CD4-positive, alpha-beta T cell treated with Interleukin-12 subunit alpha and Interleukin-12 subunit beta, for 1 hour (primary cell): ENCODE measurements at regions not wholly inside any gene's neighbourhood (a gene's known extent, or its start where the extent isn't known, plus 50 kb on each side); places are given as distances from the start of the nearest gene placed in this dataset.

ENCODE experiments used
- DNase-seq: peaks from one replicate; pipeline ENCODE4 v3.0.0-alpha.2; 2020

GRCh38 chr3:117091676-117092075 is 382.1 kb downstream of the TUSC7 start:
- DNase-seq = no peak

- no peak for DNase-seq
These were observed 387.0 kb downstream of the TUSC7 start for GRCh38 chr3:117096549-117096948.

- DNase-seq = no peak
These were observed 387.8 kb downstream of the TUSC7 start for GRCh38 chr3:117097351-117097750.

DNA sequence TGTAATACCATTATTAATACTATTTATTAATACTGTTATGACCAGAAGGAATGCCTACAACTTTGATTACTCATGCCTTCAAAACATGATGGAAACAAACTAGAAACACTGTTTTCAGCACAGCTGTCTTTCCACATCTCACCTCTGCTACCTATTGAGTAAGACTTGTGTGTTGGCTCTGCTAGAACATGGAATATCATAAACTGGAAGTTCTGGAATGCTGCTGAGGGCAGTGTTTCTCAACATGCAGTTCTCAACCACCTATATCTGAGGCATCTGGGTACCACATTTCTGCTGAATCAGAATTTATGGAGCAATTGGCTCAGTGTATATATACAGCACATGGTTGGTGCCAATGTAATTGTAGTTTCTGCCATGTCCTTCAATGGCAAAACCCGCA is 392.1 kb downstream of the TUSC7 start:
- no peak for DNase-seq

- no peak for DNase-seq
These were observed 392.8 kb downstream of the TUSC7 start for GRCh38 chr3:117102426-117102825.

GRCh38 chr3:117103675-117104074 is 394.1 kb downstream of the TUSC7 start:
- DNase-seq = no peak

GRCh38 chr3:117104381-117104780 is 394.8 kb downstream of the TUSC7 start:
- no peak for DNase-seq

DNA sequence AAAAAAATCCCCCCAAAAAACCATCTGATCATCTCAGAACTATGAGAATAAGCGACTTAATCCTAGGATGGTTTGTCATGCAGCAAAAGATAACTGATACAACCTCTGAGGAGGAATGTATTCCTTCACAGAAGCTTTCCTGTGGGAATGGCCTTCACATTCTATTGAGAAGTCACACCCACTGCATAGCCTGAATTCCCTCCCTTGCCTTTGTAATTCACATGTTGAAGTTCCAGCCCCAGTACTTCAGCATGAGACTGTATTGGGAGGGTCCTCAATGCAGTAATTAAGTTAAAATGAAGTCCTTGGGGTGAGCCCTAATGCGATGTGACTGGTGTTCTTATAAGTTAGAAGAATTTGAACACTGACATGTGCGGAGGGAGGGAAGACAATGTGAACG is 395.2 kb downstream of the TUSC7 start:
- DNase-seq = no peak

DNA sequence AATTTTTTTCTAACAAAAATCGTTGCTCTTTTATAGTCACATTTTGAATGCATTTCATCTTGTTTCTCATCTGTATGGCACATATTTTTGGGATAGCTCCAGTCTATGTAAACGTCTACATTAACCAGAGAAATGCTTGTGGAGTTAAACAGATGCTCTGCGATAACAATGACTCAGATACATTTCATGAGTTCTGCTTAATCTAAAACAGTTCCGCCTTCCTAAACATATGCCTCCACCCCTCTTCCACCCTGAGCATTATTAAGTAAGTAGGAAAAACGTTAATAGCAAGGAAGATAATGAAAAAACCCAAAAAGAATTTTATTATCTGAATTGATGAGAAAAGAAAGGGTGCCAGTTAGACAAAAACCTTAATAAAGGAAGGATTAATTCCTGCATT is 396.1 kb downstream of the TUSC7 start:
- DNase-seq = no peak

DNA sequence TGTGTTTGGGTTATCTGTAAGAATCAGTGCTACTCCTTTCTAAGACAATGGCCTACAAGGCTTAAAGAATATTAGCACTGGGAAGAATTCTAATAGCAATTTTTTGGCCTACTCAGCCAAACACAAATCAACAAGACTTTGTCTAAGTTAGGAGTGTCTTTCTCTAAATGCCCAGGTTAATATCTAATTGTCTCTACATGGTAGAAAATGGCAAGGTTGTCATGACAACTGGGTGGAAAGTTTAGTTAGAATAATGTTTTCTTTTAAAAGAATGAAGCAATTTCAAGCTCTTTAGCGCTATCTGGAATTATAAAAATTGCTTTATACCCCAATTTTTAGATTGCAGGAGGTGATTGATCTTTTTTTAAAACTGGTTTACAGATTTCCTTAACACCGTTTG is 396.8 kb downstream of the TUSC7 start:
- no peak for DNase-seq

DNA sequence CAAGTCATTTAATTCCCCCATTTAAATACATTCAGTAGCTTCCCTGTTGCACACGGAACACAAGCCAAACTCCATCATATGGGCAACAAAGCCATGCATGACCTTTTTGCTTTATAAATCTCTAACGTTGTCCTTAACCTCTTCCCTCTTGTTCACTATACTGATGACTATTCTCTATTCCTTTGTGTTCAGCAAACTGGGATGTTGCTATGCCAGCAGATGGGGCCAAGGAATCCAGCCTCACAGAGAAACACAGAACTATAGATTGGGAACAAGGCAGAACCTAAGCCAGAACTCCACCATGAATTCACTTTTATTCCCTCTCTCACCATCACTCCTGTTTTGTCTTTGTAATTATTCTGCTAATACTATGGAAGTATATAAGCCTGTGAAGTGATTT is 398.4 kb downstream of the TUSC7 start:
- DNase-seq = no peak

DNA sequence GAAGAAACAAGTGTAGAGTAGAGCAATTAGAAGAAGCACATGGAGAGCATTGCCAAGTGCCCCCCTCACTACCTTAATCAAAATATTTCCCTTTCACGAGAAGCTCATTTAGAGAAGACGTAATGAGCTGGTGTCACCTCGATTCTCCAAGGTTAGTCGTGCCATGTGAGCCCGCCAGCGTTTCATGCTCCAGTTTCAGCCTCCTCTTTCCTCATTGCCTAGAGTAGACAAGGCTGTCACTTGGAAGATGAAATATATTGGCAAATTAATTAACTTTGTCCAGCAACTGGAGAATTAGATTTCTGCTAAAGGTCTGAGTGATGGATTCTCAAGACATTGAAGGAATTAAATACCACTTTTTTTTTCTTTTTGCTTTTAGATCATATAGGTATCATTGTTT is 399.6 kb downstream of the TUSC7 start:
- no peak for DNase-seq

DNA sequence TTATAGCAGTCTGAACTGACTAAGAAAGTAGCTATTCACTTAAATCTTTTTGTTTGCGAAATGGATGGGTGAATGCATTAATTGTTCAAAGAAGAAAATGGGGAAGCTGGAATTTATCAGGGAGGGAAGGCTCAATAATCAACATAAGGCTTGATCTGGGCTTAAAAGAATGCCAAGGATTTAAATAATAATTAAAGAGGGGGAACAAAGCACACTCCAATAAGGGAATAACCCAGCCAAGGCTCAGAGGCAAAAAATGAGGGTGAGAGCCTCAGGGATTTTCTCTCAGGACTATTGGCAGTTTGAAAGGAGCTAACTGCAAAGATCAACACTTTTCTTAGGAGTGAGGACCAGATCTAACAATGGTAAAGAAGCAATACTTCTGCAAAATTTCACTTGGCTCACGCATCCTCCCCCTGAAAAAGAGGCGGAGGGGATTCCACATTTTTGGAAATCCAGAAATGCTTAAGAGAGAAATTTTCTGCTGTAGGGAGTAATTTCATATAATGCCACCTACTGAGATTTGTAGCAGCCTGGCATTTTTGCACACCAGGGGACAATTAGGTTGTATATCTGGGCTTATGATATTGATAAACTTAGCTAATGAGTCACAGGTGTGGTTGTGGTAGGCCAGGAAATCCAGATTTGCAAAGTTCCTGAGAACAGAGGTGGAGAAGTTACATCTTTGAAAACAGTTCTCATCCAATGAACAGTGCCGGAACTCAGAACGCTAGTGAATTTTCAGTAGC is 405.1 kb downstream of the TUSC7 start:
- DNase-seq = no peak

DNA sequence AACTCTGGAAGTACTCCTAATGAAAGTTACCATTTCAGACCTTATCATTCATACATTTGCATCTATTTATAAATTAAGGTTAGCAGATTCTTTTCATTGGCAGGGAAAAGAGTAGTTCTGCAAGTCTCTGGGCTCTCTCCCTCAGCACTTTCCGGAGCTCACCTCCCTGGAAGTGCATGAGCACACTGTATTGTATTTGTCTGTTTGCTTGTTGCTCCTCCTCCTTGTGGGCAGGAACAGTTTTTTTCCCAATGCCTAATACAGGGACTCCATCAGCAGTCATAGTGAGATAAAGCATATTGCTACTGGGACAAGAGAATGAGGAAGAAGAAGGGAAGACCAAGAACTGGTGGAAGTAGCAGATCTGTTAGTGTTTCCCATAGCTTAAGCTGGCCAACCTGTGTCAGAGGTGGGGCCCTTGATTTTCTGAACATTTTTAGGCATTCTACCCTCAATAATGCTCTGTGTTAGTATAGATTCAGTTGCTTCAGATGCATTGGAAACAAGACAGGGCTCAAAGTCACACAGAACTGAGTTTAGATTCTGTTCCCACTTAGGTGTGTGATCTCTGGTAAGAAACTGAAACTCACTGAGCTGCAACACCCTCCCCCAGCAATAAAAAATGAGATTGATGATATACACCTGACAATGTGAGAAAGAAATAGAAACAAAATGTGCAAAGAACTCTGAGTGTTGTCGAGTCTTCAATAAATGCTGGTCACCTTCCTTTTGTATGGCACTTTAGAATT is 407.8 kb downstream of the TUSC7 start:
- DNase-seq = no peak

DNA sequence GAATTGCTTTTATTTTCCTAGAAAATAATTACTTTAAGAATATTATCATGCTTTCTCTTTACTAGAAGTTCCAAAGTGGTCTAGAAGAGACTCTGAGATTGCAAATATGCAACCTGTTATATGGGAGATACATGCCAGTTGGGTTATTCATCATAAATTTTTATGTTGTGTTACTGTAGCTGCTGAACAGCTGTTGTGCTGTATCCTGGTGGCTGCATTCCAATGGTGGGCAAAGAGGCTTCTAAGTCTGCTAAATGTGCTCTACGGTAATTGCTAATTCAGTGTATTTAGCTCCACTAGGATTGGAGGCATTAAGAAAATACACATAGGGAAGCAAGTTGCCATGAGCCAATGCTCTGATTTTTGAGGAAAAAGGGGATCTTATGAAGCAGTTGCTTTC is 409.0 kb downstream of the TUSC7 start:
- no peak for DNase-seq

- no peak for DNase-seq
These were observed 410.4 kb downstream of the TUSC7 start for GRCh38 chr3:117120014-117120413.

- no peak for DNase-seq
These were observed 413.0 kb downstream of the TUSC7 start for GRCh38 chr3:117122609-117123008.

DNA sequence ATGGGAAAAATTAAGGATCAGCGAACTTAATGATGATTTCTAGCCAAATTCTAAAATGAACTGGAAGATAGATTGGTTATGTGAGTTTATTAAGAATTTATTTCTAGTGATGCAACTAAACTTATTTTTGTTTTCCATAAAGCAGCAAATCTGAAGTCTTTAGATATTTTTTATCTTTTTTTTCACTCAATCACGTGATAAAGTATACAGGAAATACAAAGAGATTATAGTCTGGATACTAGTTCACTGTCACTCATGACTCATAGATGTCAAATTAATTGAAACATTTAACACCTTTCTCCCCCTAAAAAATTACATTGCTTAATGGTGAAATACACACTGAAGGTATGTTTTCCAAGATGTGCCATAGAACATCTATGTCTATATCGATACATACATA is 416.9 kb downstream of the TUSC7 start:
- no peak for DNase-seq

DNA sequence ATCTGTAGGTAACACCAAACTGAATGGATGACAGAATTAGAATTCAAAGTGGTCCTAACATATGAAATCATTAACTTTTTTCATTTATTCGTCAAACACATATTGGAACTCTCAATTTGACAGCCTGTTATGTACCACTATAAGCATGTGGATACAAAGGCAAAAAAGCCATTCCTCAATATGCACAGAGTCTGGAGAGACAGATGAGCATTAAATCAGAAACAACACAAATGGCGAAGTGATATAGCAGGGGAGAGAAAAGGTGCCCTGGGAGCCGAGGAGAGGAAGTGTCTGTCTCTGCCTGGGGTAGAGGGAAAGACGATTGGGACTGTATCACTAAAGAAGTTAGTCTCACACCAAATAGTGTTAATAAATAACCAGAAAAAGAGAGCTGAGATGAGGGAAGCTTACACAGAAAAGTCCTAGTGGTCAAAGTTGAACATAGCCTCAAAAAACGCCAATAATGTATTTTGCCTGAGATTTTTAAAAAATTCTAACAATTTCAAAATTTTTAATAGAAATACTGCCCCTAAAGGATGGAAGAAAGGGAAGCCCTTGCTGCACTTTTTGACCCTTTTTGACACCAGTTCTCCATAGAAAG is 417.5 kb downstream of the TUSC7 start:
- DNase-seq = no peak

DNA sequence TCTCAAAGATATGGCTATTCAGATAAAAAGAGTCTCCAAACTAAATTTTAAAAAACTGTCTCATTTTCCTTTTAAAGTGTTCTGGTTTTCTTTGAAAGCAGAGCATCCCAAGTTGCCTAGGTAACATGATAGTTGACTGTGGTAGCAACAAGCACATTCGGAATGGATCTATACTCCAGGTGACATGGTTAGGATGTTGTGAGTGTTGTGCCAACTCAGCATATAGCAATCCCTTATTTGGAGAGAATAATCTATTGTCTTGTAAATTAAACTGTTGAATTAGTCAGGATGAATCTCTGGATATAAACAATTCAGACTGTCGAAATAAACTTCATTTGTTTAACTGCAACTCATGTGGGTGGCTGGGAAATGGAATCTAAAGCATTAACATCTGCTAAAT is 418.6 kb downstream of the TUSC7 start:
- no peak for DNase-seq

DNA sequence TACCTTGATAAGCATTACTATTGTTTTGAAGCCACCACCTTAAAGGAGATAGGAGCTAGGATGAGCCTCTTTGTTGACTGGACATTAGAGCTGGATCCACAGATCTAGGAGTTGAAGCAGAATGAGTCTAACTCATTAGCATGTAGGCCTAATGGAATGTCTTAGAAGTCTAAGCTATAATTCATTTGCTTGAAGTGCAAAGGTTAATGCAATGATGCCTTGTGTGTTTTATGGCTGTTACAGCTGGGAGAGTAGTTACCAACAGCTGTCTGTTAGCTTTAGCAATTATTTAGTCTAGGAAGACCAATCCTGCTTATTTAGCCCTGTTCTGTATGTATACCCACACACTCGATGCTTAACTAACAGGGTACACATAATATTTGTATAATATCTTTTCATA is 419.3 kb downstream of the TUSC7 start:
- no peak for DNase-seq

DNA sequence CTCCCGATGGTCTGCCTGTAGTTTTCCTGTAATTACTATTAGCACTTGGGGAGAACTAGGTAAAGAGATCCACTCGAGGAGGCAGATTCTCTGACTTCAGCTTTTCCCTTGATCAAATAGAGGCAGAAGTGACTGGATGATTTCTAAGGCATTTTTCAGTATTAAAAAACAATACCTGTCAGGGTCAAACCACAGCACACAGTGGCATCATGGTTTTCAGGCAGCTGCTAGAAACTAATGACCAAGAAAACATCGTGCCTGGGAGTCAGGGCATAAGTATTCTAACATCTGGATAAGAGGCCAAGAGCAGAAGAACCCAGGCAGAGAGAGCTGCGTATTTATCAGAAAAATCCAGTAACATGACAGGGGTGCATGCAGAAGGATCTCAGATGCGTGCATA is 419.9 kb downstream of the TUSC7 start:
- no peak for DNase-seq

- no peak for DNase-seq
These were observed 420.6 kb downstream of the TUSC7 start for GRCh38 chr3:117130222-117130621.

- no peak for DNase-seq
These were observed 421.7 kb downstream of the TUSC7 start for GRCh38 chr3:117131259-117131658.
